Sigmoid colon (tissue), 4 donors: ENCODE measurements at regions not wholly inside any gene's neighbourhood (a gene's known extent, or its start where the extent isn't known, plus 50 kb on each side); places are given as distances from the start of the nearest gene placed in this dataset.

ENCODE experiments used
- CTCF ChIP-seq, 4 experiments: fragments of 450-650 bp in 3 of 4; fragments of 200-600 bp in 1 of 4; IDR thresholded peaks; one replicate each; pipeline ENCODE4 v1.5.1; 2016 to 2019; ENCODE audit warnings: antibody characterized with exemption in 4 of 4, mild to moderate bottlenecking in 3 of 4, moderate library complexity in 2 of 4
- EP300 ChIP-seq, 4 donors: sonication (generic); formaldehyde crosslinking; IDR thresholded peaks; one replicate each; pipeline ENCODE4 v1.6.1; 2017; ENCODE audit warnings: antibody characterized with exemption in 4 of 4
- POLR2A ChIP-seq, 2 donors: fragments of 450-650 bp; IDR thresholded peaks; one replicate each; pipeline ENCODE4 v1.6.1; 2016; ENCODE audit warnings: antibody characterized with exemption in 2 of 2, mild to moderate bottlenecking in 2 of 2, moderate library complexity in 2 of 2
- POLR2AphosphoS5 ChIP-seq, 4 donors: sonication (generic); formaldehyde crosslinking; IDR thresholded peaks; one replicate each; pipeline ENCODE4 v1.6.1; 2017; ENCODE audit warnings: antibody characterized with exemption in 4 of 4

GRCh38 chr10:29099415-29099814, 189.5 kb upstream of the LYZL1 start:
- no peak for TF ChIP-seq CTCF (IDR thresholded peaks at IDR 0.05)
- no peak for TF ChIP-seq POLR2AphosphoS5 (IDR thresholded peaks at IDR 0.05)
- no peak for TF ChIP-seq POLR2A (IDR thresholded peaks at IDR 0.05)
- TF ChIP-seq EP300 (IDR thresholded peaks at IDR 0.05): no peak
